Naive B cell (primary cell): ENCODE measurements at regions not wholly inside any gene's neighbourhood (a gene's known extent, or its start where the extent isn't known, plus 50 kb on each side); places are given as distances from the start of the nearest gene placed in this dataset.

Experiments
- ATAC-seq, 2 donors: fragments of 150-1000 bp; cut with Tn5 transposase; 2 replicates each; pipeline ENCODE4 v1.10.0; 2021; ENCODE audit warnings: low read depth in 2 of 2, mild to moderate bottlenecking in 2 of 2, moderate library complexity in 2 of 2
- DNase-seq: peaks from one replicate; pipeline ENCODE4 v3.0.0; 2022
- H3K27ac Mint-ChIP-seq, 6 donors: one replicate each; pipeline ENCODE4 v1.8.0; 2020 to 2022; ENCODE audit warnings: mild to moderate bottlenecking in 6 of 6, mixed read lengths in 6 of 6, moderate library complexity in 5 of 6, inconsistent platforms in 2 of 6
- H3K27me3 Mint-ChIP-seq, 3 donors: one replicate each; pipeline ENCODE4 v1.8.0; 2021 to 2022; ENCODE audit warnings: mixed read lengths in 3 of 3, mild to moderate bottlenecking in 1 of 3
- H3K36me3 Mint-ChIP-seq, 2 donors: one replicate each; pipeline ENCODE4 v1.8.0; 2020 to 2022; ENCODE audit warnings: mixed read lengths in 2 of 2, inconsistent platforms in 1 of 2, mild to moderate bottlenecking in 1 of 2
- H3K4me1 Mint-ChIP-seq, 3 donors: one replicate each; pipeline ENCODE4 v1.8.0; 2020 to 2022; ENCODE audit warnings: mixed read lengths in 3 of 3, inconsistent platforms in 1 of 3, mild to moderate bottlenecking in 1 of 3, moderate library complexity in 1 of 3
- H3K4me3 Mint-ChIP-seq, 8 donors: one replicate each; pipeline ENCODE4 v1.8.0; 2020 to 2022; ENCODE audit warnings: mild to moderate bottlenecking in 8 of 8, mixed read lengths in 8 of 8, moderate library complexity in 8 of 8, inconsistent platforms in 2 of 8
- H3K9me3 Mint-ChIP-seq, 7 donors: one replicate each; pipeline ENCODE4 v1.8.0; 2020 to 2022; ENCODE audit warnings: mixed read lengths in 7 of 7, mild to moderate bottlenecking in 5 of 7, inconsistent platforms in 2 of 7, moderate library complexity in 1 of 7

DNA sequence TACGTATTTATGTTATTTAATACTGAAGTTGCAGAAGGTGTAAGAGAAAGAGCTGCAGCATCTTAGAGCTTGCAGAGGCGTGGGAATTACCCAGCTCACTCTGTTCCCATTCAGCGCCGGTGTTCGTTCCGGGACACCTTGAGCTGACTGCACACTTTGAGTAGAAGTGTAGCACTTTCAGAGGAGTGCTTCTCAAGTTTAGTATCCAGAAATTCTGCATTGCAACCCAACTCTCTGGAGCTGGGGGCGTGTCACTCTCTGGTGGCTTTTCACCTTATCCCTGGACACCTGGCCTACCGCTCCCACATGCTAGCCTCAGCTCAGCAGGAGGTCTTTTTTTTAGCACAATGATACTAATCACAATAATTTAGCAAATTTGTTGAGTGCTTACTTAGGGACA, 66.4 kb upstream of the SHH start:
- H3K9me3 Mint-ChIP-seq: peaks cover 0 to 2% (median 0%) of the 10 kb centered on the region in 7 donors
- H3K4me1 Mint-ChIP-seq: peaks cover 0 to 2% (median 0%) of the 10 kb centered on the region in 3 donors
- H3K4me3 Mint-ChIP-seq: no peak overlapping the region
- DNase-seq (no peak), ATAC-seq (no peak)
- no peak overlapping the region for H3K27ac Mint-ChIP-seq
- H3K36me3 Mint-ChIP-seq: no peaks in the 10 kb centered on the region
- peaks cover 0 to 2% (median 0%) of the 10 kb centered on the region in 3 donors for H3K27me3 Mint-ChIP-seq

- Mint-ChIP-seq H3K4me1 (peaks cover 0 to 2% (median 0%) of the 10 kb centered on the region in 3 donors), H3K36me3 (no peaks in the 10 kb centered on the region), H3K27me3 (peaks cover 0 to 6% (median 0%) of the 10 kb centered on the region in 3 donors), H3K9me3 (peaks cover 0 to 2% (median 0%) of the 10 kb centered on the region in 7 donors), H3K27ac (no peak overlapping the region), H3K4me3 (no peak overlapping the region)
- ATAC-seq: no peak
- DNase-seq: no peak
Observed at GRCh38 chr7:155878250-155878649, 66.0 kb upstream of the SHH start.

DNA sequence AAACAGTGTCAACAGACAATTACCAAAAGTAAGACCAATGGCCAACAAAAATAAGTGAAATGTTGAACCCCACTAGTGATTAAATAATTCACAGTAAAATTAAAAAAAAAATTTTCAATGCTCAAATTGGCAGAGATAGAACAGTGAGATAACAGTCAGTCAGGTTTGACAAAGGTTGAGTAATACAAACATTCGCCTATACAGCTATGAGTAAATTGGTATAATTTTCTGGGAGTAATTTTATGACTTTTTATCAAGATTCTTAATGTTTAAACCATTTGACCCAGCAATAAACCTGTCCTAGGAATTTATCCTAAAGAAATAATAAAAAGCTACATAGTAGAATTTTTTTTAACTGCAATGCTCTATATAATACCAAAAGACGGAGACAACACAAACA, 64.9 kb upstream of the SHH start:
- no peak overlapping the region for H3K4me3 Mint-ChIP-seq
- no peak for DNase-seq
- H3K27me3 Mint-ChIP-seq: peaks cover 0 to 10% (median 0%) of the 10 kb centered on the region in 3 donors
- ATAC-seq: no peak
- H3K9me3 Mint-ChIP-seq: peaks cover 0 to 2% (median 0%) of the 10 kb centered on the region in 7 donors
- H3K4me1 Mint-ChIP-seq: peaks cover 0 to 2% (median 0%) of the 10 kb centered on the region in 3 donors
- no peaks in the 10 kb centered on the region for H3K36me3 Mint-ChIP-seq
- no peak overlapping the region for H3K27ac Mint-ChIP-seq

GRCh38 chr7:155874411-155874810, 62.1 kb upstream of the SHH start:
- Mint-ChIP-seq H3K4me1 (peaks cover 0 to 2% (median 0%) of the 10 kb centered on the region in 3 donors), H3K27ac (no peak overlapping the region), H3K9me3 (peaks cover 0 to 2% (median 0%) of the 10 kb centered on the region in 7 donors), H3K27me3 (peaks cover 0 to 20% (median 9%) of the 10 kb centered on the region in 3 donors), H3K4me3 (no peak overlapping the region), H3K36me3 (no peaks in the 10 kb centered on the region)
- ATAC-seq: no peak
- DNase-seq: no peak

GRCh38 chr7:155874010-155874409, 61.7 kb upstream of the SHH start:
- Mint-ChIP-seq H3K27ac (no peak overlapping the region), H3K4me3 (no peak overlapping the region), H3K9me3 (peaks cover 0 to 2% (median 0%) of the 10 kb centered on the region in 7 donors), H3K27me3 (peaks cover 0 to 20% (median 9%) of the 10 kb centered on the region in 3 donors), H3K36me3 (no peaks in the 10 kb centered on the region), H3K4me1 (peaks cover 0 to 2% (median 0%) of the 10 kb centered on the region in 3 donors)
- no peak for ATAC-seq
- DNase-seq: no peak

DNA sequence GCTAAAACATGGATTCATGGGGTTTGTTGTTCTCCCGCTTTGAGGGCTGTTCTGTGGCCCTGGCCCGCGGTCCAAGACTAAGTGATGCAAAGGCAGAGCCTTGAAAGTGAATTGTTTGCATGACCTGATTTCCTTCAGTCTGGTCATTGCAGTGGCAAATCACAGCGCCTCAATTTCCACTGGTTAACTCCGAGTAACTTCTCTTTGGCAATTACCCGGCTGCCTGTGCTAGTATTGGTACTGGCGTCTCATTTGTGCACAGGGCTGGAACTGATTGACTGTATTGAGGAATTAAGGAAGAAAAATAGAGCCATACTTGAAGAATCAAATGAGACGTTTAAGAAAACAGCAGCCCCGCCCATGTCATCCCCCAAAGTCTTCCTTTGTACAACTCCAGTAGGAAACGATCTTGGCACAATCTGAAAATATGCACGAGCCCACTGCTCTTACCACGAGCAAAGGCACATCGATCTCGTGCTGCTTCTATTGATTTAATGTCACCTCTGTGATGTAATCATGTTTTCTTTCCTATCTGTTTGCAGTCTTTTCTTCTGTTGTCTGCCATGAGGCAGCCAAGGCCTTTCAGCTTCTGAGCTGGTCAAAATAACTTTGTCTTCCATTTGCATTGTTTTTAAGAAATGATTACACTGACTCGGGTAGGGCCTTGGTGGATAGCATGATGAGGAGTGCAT, 60.6 kb upstream of the SHH start:
- H3K9me3 Mint-ChIP-seq: peaks cover 0 to 5% (median 0%) of the 10 kb centered on the region in 7 donors
- H3K4me3 Mint-ChIP-seq: no peak overlapping the region
- peaks cover 0 to 20% (median 15%) of the 10 kb centered on the region in 3 donors for H3K27me3 Mint-ChIP-seq
- no peaks in the 10 kb centered on the region for H3K36me3 Mint-ChIP-seq
- H3K4me1 Mint-ChIP-seq: peaks cover 0 to 2% (median 0%) of the 10 kb centered on the region in 3 donors
- DNase-seq (no peak), ATAC-seq (no peak)
- H3K27ac Mint-ChIP-seq: no peak overlapping the region

DNA sequence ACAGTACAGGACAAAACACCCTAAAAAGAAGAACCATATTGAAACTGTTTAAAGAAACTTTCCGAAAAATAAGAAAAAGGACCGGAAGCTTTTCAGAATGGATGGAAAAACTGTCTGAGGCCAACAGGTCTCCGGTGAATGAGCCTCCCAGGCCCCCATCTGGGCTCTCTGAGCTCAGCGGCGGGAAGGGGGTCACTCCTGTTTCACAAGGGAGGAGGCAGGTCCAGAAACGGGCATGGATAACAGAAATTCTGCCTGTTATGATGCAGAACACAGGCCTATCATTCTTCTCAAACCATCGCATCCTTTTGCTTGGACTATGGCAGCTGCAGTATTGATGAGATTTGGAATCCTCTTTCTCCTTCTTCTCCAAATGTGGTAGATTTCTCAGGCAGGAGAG, 58.9 kb upstream of the SHH start:
- ATAC-seq (no peak), DNase-seq (no peak)
- H3K9me3 Mint-ChIP-seq: peaks cover 0 to 5% (median 0%) of the 10 kb centered on the region in 7 donors
- H3K4me1 Mint-ChIP-seq: peaks cover 0 to 2% (median 0%) of the 10 kb centered on the region in 3 donors
- no peaks in the 10 kb centered on the region for H3K36me3 Mint-ChIP-seq
- H3K27me3 Mint-ChIP-seq: peaks cover 0 to 24% (median 20%) of the 10 kb centered on the region in 3 donors
- H3K27ac Mint-ChIP-seq: no peak overlapping the region
- no peak overlapping the region for H3K4me3 Mint-ChIP-seq

DNA sequence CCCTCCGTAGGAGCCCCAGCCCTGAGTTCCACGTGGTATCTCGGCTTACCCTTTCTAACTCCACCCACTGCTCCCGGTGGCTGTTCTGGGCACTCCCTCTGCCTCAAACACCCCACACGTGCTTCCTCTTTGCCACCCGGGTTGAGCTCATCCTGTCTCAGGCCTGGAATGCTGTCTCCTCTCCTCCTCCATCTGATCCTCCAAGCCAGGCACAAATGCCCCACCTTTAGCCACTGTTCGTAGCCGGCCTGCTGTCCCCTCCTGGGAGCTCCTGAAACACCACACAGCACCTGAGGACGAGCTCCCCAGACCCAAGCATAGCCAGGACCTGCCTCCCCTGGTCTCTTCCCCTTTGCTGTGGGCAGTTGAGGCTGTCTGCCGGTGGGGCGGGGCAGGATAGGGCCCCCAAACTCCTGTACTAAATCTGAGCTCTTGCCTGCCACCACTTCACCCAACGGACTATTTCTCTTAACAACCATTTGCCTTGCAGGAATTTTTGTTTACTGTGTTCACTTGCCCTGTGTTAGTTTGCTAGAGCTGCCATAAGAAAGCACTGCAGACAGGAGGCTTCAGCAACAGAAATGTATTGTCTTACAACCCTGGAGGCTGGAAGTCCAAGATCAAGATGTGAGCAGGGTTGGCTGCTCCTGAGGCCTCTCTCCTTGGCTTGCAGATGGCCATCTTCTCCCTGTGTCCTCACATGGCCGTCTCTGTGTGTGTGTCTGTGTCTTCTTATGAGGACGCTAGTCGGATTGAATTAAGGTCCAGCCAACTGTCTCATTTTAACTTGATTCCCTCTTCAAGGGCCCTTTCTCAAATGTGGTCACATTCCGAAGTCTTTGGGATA, 58.3 kb upstream of the SHH start:
- Mint-ChIP-seq H3K4me1 (peaks cover 0 to 2% (median 0%) of the 10 kb centered on the region in 3 donors), H3K4me3 (no peak overlapping the region), H3K27ac (no peak overlapping the region), H3K27me3 (peaks cover 4 to 30% (median 27%) of the 10 kb centered on the region in 3 donors), H3K36me3 (no peaks in the 10 kb centered on the region), H3K9me3 (peaks cover 0 to 5% (median 0%) of the 10 kb centered on the region in 7 donors)
- ATAC-seq (no peak), DNase-seq (no peak)

DNA sequence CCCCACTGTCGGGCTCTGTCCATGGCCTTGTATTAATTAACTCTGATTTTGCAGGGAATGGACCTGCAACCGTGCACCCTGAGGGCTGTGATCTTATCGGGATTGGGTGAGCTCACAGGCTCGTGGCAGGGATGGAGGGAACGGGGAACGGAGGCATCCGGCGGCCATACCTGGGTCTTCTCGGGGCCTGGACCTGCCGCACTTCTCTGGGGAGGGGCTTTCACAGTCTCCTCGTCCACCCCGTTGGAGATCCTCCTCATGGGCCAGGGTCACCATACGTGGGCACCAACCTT, 57.5 kb upstream of the SHH start:
- Mint-ChIP-seq H3K36me3 (no peaks in the 10 kb centered on the region), H3K9me3 (peaks cover 0 to 5% (median 0%) of the 10 kb centered on the region in 7 donors), H3K27me3 (peaks cover 7 to 36% (median 30%) of the 10 kb centered on the region in 3 donors), H3K4me1 (peaks cover 0 to 2% (median 0%) of the 10 kb centered on the region in 3 donors), H3K27ac (no peak overlapping the region), H3K4me3 (no peak overlapping the region)
- no peak for ATAC-seq
- no peak for DNase-seq

DNA sequence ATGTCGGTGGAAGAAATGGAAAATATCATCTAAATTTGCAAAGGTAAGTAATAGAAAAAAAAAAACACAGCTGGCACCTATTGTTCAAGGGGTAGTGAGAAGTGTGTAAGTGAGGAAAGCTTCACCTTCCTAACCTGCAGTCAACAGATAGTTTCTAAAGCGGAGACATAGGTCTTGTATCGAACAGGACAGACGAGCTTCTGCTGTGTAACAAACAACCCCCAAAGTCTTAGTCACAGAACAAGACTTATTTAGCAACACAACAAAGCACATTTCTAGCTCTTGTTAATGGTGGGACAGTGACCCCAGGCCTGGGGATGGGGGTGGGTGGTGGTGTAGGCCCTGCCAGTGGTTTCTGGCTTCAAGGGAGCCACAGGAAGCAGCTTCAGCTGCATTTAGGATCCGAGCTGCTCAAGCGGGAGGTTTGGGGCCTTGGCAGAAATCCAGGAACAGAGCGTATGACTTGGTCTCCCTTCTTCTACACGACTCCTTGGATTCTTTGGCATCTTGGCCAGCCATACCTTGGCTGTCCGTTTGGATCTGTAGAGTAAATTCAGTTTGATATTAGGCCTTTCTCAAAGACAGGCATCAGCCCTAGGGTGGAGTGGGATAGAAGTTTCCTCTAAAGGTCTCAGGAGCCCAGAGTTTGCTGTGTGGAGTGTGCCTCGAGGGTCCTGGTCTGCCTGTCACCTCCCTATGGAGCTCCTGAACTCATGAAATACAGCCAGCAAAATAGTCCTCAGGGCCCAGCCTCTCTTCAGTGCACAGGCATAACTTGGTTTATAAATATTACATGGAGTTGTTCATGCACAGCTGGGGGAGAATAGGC, 56.9 kb upstream of the SHH start:
- DNase-seq: no peak
- peaks cover 10 to 42% (median 35%) of the 10 kb centered on the region in 3 donors for H3K27me3 Mint-ChIP-seq

DNA sequence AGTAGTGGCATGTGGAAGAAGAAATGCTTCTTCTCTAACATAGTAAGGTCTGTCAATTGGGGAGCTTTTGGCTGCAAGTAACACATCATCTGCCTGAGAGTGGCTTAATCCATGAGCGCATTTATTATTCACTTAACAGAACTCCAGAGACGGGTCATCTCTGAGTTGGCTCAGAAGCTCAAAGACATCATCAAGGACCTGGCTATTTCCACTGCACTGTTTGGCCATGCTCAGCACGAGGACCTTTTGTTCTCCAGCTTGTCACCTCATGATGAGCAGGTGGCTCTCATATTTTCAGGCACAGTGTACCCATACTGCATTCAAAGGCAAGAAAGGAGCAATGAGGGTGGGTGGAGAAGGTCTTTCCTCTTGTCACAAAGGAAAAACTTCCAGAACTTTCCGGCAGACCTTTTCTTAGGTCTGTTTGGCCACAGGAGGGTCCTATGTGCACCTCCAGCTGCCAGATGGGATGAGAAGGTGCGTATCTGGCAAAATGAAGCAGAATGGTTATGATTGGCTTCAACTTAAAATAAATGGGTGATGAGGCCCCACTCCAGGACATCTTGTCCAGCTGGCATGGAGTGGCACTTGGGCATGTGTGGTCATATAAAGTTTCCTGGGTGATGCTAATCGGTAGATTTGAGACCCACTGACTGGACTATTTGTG, 55.6 kb upstream of the SHH start:
- H3K27ac Mint-ChIP-seq: no peak overlapping the region
- no peaks in the 10 kb centered on the region for H3K4me1 Mint-ChIP-seq
- no peak for DNase-seq
- ATAC-seq: no peak
- no peaks in the 10 kb centered on the region for H3K36me3 Mint-ChIP-seq
- peaks cover 12 to 45% (median 26%) of the 10 kb centered on the region in 3 donors for H3K27me3 Mint-ChIP-seq
- no peak overlapping the region for H3K4me3 Mint-ChIP-seq
- peaks cover 0 to 5% (median 0%) of the 10 kb centered on the region in 7 donors for H3K9me3 Mint-ChIP-seq

More for the DNA sequence above, 56.9 kb upstream of the SHH start:
- Mint-ChIP-seq H3K9me3 (peaks cover 0 to 5% (median 0%) of the 10 kb centered on the region in 7 donors), H3K27ac (no peak overlapping the region), H3K4me1 (no peaks in the 10 kb centered on the region), H3K36me3 (no peaks in the 10 kb centered on the region), H3K4me3 (no peak overlapping the region)
- no peak for ATAC-seq

DNA sequence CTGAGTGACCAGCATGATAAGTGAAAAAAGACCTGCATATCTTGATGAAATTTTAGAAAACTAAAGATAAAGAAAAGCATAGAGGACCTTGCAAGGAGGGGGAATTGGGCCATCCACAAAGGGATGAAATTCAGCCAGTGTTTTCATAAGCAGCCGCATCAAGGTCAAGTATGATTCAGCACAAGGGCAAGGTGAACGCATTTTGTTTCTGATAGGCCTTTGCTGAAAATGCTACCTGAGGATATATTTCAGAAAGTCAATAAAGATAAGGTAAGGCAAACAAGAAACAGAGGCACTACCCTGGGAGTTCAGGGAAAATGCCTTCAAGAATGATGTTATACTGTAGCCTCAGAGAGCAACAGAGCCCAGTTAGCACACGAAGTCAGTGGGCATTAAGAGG, 55.0 kb upstream of the SHH start:
- peaks cover 12 to 45% (median 26%) of the 10 kb centered on the region in 3 donors for H3K27me3 Mint-ChIP-seq
- ATAC-seq (no peak), DNase-seq (no peak)
- no peaks in the 10 kb centered on the region for H3K36me3 Mint-ChIP-seq
- peaks cover 0 to 5% (median 0%) of the 10 kb centered on the region in 7 donors for H3K9me3 Mint-ChIP-seq
- H3K27ac Mint-ChIP-seq: no peak overlapping the region
- H3K4me3 Mint-ChIP-seq: no peak overlapping the region
- no peaks in the 10 kb centered on the region for H3K4me1 Mint-ChIP-seq
